NCI-H1105 treated with DMSO at 0.1 percent for 48 hours (cell line): ENCODE measurements at regions not wholly inside any gene's neighbourhood (a gene's known extent, or its start where the extent isn't known, plus 50 kb on each side); places are given as distances from the start of the nearest gene placed in this dataset.
"Not testable (repeated sequence)": the region's sequence is repeated elsewhere in the genome, so short reads cannot be mapped to it uniquely, and the experiment has no call there.

Experiments used
- DNase-seq: peaks from one replicate; lab custom pipeline; 2025; lab: John Stamatoyannopoulos, UW

DNA sequence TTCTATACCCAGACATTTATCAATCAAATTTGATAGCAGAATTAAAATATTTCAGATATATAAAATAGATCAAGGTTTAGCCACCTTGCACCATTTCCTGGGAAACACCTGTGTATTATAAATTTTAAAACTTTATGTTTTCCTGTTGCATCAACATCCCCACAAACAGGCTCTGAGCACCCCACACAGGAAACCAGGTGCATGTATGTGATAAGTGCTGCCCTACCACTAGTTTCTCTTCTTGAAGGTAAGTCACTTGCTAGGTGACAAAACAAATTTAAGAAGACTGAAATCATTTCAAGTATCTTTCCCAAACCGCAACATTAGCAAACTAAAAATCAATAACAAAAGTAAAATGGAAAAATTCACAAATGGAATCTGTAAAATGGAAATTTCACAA lies 496.1 kb upstream of the CCDC54 start:
- DNase-seq, result no peak

DNA sequence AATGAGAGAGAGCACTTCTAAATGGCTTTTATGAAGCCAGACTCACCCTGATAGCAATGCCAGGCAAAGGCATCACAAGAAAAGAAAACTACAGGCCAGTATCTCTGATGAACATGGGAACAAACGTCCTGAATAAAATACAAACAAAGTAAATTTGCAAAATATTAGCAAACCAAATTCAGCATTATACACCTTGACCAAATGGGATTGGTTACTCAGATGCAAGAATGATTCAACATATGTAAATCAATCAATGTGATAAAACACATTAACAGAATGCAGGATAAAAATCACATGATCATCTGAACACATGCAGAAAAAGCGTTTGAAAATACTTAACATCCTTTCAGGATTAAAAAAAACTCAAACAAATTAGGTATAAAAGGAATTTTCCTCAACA lies 494.9 kb upstream of the CCDC54 start:
- DNase-seq, result no peak

- DNase-seq, result no peak
Measured at GRCh38 chr3:106906074-106906473, 471.2 kb upstream of the CCDC54 start.

DNA sequence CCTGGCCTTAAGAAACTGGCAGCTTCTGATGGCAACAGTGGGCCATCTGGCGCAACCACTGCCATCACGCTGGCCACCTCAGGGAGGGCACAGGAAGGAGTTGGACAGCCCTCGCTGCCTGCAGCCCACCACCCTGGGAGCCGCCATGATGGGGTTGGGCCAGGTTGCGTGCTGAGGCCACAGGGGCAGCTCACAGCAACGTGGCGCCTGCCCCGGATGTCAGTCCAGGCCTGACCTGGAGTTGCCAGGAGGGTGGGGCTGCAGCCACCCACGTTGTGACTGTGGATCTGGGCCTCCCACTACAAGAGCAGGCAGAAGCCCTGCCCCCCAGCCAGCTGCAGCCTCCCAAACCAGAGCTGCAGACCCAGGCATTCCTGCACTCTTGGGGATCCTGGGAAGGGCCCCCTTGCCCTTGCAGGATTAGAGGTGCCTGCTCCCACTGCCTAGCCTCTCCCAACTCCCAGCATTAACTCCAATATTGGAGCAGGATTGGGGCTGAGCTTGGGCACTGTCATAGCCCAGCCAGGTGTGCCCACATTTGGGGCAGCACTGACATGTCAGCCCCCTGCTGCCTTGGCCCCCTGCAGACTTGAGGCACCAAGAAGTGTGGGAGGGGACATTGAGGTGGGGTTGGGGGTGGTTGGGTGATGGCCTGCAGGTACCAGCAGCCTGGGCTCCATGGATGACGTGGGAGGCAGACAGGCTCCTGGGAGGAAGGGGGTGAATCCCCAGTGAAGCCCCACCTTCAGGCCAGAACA lies 468.9 kb upstream of the CCDC54 start:
- no peak for DNase-seq

DNA sequence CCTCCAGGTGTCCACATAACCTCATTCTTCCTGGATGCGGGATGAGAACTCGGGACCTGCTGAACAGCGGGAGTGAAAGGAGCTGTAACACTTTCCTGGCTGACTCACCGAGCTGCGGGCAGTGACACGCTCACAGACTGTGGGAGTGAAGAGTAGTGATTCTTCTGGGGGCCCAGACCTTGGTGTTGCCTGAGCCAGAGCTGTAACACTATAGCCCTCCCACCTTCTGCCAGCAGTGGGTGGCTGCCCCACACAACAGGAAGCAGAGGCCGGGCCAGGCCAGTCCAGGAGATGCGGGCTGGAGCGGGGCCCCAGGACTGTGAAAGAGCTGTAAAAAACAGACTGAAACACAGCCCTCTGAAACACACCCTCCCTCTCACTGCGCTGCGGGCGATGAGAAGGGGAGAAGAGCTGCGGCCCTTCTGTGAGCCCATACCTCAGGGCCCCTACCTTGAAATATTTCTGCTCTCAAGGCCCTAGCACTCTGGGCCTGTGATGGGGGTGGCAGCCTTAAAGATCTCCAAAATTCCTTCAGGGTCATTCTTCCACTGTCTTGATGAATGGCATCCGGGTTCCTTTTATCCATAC lies 464.0 kb upstream of the CCDC54 start:
- DNase-seq, result no peak

DNA sequence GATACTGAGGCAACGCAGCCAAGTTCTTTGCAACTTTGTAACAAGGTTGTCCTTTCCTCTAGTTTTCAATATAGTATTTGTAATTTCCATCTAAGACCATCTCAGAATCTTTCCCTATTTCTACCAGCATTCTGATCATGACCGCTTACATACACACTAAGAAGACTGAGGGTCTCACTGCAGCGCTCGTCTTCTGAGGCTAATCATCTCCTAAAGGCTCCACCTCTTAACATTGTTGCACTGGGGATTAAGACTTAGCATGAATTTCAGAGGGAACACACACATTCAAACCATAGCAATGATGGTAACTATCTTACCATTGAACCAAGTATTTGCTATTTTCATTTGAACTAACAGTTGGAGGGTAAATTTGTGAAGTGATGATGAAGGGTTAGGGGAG lies 463.3 kb upstream of the CCDC54 start:
- DNase-seq, result no peak

- no peak for DNase-seq
Measured at GRCh38 chr3:106920609-106921008, 456.6 kb upstream of the CCDC54 start.

GRCh38 chr3:106929081-106929480 lies 448.2 kb upstream of the CCDC54 start:
- DNase-seq, result no peak

GRCh38 chr3:106930086-106930485 lies 447.2 kb upstream of the CCDC54 start:
- no peak for DNase-seq

DNA sequence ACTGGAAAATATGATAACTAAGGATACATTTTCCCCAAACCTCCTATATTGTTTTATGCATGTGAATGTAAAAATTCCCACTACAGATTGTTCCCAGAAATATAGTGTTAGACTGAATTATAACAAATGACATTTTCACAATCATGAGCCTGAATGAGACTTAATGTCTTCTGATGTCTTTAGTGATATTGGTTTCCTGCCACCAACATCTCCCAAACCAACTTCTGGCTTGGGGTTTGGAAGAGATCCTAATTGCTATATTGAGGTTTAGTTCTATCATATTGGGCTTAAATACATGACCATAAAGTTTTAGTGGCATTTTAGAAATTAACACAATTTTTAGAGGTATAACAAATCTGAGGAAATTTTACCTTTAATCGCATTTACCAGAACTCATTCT lies 445.3 kb upstream of the CCDC54 start:
- DNase-seq, result no peak

DNA sequence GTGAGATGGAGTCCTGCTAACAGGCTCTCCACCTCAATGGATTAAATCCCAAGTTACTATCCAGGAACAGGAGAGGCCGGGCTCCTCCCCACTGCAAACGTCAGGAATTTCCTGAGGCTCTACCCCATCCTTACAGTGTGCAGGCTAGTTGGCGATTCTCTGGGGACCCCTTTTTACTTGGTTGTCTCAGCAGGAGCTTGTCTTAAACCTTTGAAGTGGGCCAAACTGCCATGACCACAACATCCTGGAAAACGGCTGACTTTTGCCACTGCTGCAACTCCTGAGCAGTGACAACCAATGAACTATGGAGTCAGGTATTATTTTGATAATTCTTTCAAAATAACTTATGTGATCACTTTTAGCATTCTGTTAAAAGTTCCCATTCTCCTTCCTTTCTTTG lies 440.9 kb upstream of the CCDC54 start:
- DNase-seq, result no peak

GRCh38 chr3:106942051-106942450 lies 435.2 kb upstream of the CCDC54 start:
- DNase-seq, result no peak

DNA sequence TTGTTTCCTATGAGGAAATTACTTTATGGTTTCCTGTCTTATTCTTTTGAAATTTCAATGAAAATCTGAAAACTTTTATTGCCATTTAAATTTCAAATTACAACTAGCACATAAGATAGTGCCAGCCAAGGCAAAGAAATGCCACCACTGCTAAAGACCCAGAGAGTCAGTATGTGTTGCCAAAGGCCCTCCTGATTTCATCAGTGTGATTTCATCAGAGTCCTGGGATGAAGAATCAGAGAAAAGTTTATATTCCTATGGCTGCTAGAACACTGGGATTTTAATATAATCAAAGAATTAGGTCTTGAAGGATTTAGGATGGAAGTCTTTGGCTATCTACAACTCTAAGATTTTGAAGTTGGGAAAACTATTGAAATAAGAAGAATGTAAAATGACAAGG lies 434.2 kb upstream of the CCDC54 start:
- no peak for DNase-seq

DNA sequence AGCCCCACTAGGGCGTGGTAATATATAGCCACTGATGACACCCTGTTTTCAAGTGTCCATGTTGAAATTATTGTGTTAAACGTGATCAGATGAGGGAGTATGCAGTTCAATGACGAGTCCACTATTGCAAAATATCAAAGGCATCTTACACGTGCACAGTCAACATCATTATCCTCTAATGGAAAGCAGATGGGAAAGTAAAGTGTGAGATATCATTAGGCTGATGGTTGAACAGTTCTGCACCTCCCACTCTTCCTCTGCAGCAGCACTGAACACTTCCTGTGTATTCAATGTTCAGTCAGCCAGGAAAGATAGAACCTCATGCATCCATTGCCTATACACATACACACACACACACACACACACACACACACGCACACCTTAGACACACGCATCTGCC lies 431.8 kb upstream of the CCDC54 start:
- DNase-seq, result no peak

DNA sequence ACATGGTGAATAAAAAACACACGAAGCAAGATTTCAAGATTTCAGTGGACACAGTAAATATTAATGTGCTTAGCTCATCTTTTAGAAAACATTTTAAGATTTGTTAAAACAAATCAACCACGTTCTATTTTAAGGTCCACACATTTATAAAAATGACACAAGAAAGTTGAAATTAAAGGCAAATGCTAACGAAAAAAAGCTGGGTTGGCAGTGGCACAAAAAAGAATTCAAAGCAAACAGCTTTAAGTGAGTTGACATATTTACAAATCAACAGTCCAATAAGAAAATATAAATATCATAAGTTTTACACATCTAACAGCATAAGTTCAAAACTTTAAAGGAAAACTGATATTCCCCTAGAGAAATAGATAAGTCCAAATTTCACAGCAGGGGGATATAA lies 430.4 kb upstream of the CCDC54 start:
- DNase-seq, result no peak

- no peak for DNase-seq
Measured at GRCh38 chr3:106957029-106957428, 420.2 kb upstream of the CCDC54 start.

DNA sequence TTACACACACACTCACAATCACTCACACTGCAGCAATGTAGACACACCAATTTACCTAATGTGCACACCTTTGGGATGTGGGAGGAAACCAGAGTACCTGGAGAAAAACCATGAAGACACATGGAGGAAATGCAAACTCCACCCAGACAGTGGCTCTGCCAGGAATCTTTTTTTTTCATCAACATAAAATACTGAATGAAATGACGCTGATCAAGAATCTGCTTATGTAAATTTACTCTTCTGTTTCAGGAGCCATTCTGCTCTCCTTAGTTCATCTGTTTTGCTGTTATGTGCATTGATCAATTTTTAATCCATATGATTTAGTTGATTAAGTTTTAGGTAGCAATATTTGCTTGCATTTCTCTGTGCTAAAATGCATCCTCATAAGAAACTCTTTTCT lies 414.2 kb upstream of the CCDC54 start:
- DNase-seq, result no peak

DNA sequence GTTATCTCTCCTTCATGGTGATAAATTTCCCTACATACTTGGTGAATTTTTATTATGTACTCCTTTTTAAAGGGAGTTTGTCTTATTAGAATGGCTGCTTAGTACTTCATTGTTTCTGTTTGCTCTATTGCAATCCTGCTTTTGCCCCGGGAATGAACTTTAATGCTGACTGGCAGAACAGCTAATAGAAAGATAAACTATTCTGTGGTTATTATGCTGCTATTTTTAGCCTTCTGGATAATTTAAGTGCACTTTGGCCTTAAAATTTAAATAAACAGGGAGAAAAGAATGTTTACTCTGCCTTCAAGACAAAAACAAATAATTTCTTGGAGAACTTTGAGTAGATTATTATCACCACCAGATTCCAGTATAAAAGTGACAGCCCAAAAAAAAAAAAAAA lies 413.8 kb upstream of the CCDC54 start:
- DNase-seq, result no peak

GRCh38 chr3:106965307-106965706 lies 411.9 kb upstream of the CCDC54 start:
- no peak for DNase-seq

GRCh38 chr3:106969596-106969995 lies 407.6 kb upstream of the CCDC54 start:
- no peak for DNase-seq

DNA sequence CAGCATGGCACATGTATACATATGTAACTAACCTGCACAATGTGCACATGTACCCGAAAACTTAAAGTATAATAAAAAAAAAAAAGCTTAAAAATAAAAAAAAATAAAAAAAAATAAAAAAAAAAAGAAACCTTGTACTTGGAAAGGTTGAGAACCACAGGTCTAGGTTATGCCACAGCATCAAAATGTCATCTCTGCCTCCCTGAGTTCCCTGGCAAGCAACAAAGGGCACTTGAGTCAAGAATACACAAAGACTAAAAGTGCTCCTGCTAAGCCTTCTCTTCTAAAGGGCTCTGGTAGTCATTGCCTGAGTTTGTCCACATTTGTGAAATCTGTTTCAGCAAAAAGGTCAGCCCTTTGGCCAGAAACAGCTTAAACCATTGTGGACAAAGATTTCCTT lies 395.8 kb upstream of the CCDC54 start:
- DNase-seq, result no peak

DNA sequence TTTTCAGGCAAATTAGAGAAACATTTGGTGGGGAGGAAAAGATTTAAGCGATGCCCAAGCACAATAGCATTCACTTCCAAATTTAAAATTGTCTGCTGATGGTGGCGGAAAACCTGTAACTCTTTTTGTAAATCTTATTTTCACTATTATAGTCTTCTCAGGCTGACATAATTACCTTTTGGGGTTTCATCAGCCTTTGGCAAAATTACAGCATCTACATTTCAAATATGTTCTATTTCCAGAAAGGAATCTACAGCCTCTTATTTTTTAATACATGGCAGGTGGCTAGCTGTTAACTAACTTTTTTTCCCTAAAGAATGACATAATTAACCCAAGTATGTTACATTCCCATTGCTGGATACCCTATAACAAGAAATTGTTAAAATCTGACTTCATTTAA lies 391.5 kb upstream of the CCDC54 start:
- DNase-seq, result no peak

DNA sequence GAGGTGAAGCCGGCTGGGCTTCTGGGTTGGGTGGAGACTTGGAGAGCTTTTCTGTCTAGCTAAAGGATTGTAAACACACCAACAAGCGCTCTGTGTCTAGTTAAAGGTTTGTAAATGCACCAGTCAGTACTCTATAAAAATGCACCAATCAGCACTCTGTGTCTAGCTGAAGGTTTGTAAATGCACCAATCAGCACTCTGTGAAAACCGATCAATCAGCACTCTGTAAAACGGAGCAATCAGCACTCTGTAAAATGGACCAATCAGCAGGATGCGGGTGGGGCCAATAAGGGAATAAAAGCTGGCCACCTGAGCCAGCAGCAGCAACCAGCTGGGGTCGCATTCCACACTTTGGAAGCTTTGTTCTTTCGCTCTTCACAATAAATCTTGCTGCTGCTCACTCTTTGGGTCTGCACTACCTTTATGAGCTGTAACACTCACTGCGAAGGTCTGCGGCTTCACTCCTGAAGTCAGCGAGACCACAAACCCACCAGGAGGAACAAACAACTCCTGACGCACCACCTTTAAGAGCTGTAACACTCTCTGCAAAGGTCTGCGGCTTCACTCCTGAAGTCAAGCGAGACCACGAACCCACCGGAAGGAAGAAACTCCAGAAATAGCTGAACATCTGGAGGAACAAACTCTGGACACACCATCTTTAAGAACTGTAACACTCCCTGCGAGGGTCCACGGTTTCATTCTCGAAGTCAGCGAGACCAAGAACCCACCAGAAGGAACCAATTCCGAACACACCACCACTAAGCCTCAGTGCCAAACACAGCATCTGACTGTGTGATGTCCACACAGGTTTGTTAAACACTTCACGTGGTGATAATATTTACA lies 378.2 kb upstream of the CCDC54 start:
- not testable (repeated sequence) for DNase-seq
